Liver (tissue), 3 donors: ENCODE measurements at regions not wholly inside any gene's neighbourhood (a gene's known extent, or its start where the extent isn't known, plus 50 kb on each side); places are given as distances from the start of the nearest gene placed in this dataset.

ENCODE experiments used
- CTCF ChIP-seq: fragments of 150-350 bp; IDR thresholded peaks from 2 replicates; pipeline ENCODE4 v1.5.1; 2017; ENCODE audit warnings: improper control_type of control experiment, low read depth, low read length; ENCODE audit not compliant: missing input control
- JUND ChIP-seq, 2 donors: IDR thresholded peaks; 2 replicates each; pipeline ENCODE4 v1.6.1; 2016; ENCODE audit warnings: antibody characterized with exemption in 2 of 2
- YY1 ChIP-seq: IDR thresholded peaks from 2 replicates; pipeline ENCODE4 v1.6.1; 2016; ENCODE audit warnings: antibody characterized with exemption, mild to moderate bottlenecking
- donor health status: healthy.
- donor health status: healthy.

- TF ChIP-seq CTCF (no peak), YY1 (no peak), JUND (IDR thresholded peaks at IDR 0.05) (no peak)
Measured at GRCh38 chr10:6997509-6997908, 413.3 kb downstream of the SFMBT2 start.
